ENCODE measurements at regions not wholly inside any gene's neighbourhood (a gene's known extent, or its start where the extent isn't known, plus 50 kb on each side); places are given as distances from the start of the nearest gene placed in this dataset.

GRCh38 chr18:30765247-30765646, 277.3 kb downstream of the DSC3 start:
- Histone ChIP-seq H3K36me3 (ENCODE audit: control insufficient read depth, insufficient read depth, low read length) (no peaks in the 10 kb centered on the region), H2AFZ (ENCODE audit: low read length) (no peak overlapping the region), H4K20me1 (ENCODE audit: control insufficient read depth, extremely low read depth, insufficient read depth, low read length) (no peaks in the 10 kb centered on the region), H3K9ac (ENCODE audit: insufficient read depth, low read length) (no peak overlapping the region), H3K27ac (ENCODE audit: insufficient read depth, low read length) (no peak overlapping the region), H3K4me2 (ENCODE audit: extremely low read depth, insufficient read depth, low read length) (no peak overlapping the region), H3K79me2 (ENCODE audit: control insufficient read depth, insufficient read depth, low read length) (no peaks in the 10 kb centered on the region), H3K9me3 (ENCODE audit: control insufficient read depth, insufficient read depth, low read depth, low read length) (no peaks in the 10 kb centered on the region), H3K4me1 (ENCODE audit: control insufficient read depth, extremely low read depth, insufficient read depth, low read length) (no peaks in the 10 kb centered on the region), H3K27me3 (ENCODE audit: control insufficient read depth, insufficient read depth, low read length) (no peaks in the 10 kb centered on the region), H3K4me3 (replicated peaks in 1 of 4; ENCODE audit: control extremely low read depth in 1 of 4, insufficient read depth in 1 of 4, low read depth in 3 of 4, low read length in 4 of 4) (no peak overlapping the region)
- no peak for DNase-seq (ENCODE audit: low read depth in 2 of 2)
- TF ChIP-seq EZH2 (IDR thresholded peaks at IDR 0.05; ENCODE audit: low read length, missing control alignments) (no peak), CTCF (conservative IDR thresholded peaks at IDR 0.05 in 1 of 2, IDR thresholded peaks at IDR 0.05 in 1 of 2; ENCODE audit: low read depth in 1 of 2, low read length in 2 of 2) (no peak)

- H4K20me1 ChIP-seq (ENCODE audit: control insufficient read depth, extremely low read depth, insufficient read depth, low read length): no peaks in the 10 kb centered on the region
- H3K4me1 ChIP-seq (ENCODE audit: control insufficient read depth, extremely low read depth, insufficient read depth, low read length): no peaks in the 10 kb centered on the region
- H3K4me2 ChIP-seq (ENCODE audit: extremely low read depth, insufficient read depth, low read length): no peak overlapping the region
- no peaks in the 10 kb centered on the region for H3K27me3 ChIP-seq (ENCODE audit: control insufficient read depth, insufficient read depth, low read length)
- no peak overlapping the region for H3K27ac ChIP-seq (ENCODE audit: insufficient read depth, low read length)
- DNase-seq (ENCODE audit: low read depth in 2 of 2): no peak
- no peaks in the 10 kb centered on the region for H3K36me3 ChIP-seq (ENCODE audit: control insufficient read depth, insufficient read depth, low read length)
- H3K9ac ChIP-seq (ENCODE audit: insufficient read depth, low read length): no peak overlapping the region
- H3K4me3 ChIP-seq (replicated peaks in 1 of 4; ENCODE audit: control extremely low read depth in 1 of 4, insufficient read depth in 1 of 4, low read depth in 3 of 4, low read length in 4 of 4): no peak overlapping the region
- no peak for TF ChIP-seq EZH2 (IDR thresholded peaks at IDR 0.05; ENCODE audit: low read length, missing control alignments)
- TF ChIP-seq CTCF (conservative IDR thresholded peaks at IDR 0.05 in 1 of 2, IDR thresholded peaks at IDR 0.05 in 1 of 2; ENCODE audit: low read depth in 1 of 2, low read length in 2 of 2): no peak
- no peak overlapping the region for H2AFZ ChIP-seq (ENCODE audit: low read length)
- no peaks in the 10 kb centered on the region for H3K79me2 ChIP-seq (ENCODE audit: control insufficient read depth, insufficient read depth, low read length)
- H3K9me3 ChIP-seq (ENCODE audit: control insufficient read depth, insufficient read depth, low read depth, low read length): no peaks in the 10 kb centered on the region
Observed at GRCh38 chr18:30763902-30764350, 278.6 kb downstream of the DSC3 start.

GRCh38 chr18:30754846-30755245, 287.7 kb downstream of the DSC3 start:
- H3K36me3 ChIP-seq (ENCODE audit: control insufficient read depth, insufficient read depth, low read length): no peaks in the 10 kb centered on the region
- H4K20me1 ChIP-seq (ENCODE audit: control insufficient read depth, extremely low read depth, insufficient read depth, low read length): no peaks in the 10 kb centered on the region
- DNase-seq (ENCODE audit: low read depth in 2 of 2): no peak
- H3K27me3 ChIP-seq (ENCODE audit: control insufficient read depth, insufficient read depth, low read length): no peaks in the 10 kb centered on the region
- no peaks in the 10 kb centered on the region for H3K4me1 ChIP-seq (ENCODE audit: control insufficient read depth, extremely low read depth, insufficient read depth, low read length)
- H3K27ac ChIP-seq (ENCODE audit: insufficient read depth, low read length): no peak overlapping the region
- TF ChIP-seq CTCF (conservative IDR thresholded peaks at IDR 0.05 in 1 of 2, IDR thresholded peaks at IDR 0.05 in 1 of 2; ENCODE audit: low read depth in 1 of 2, low read length in 2 of 2) (no peak), EZH2 (IDR thresholded peaks at IDR 0.05; ENCODE audit: low read length, missing control alignments) (no peak)
- H3K4me3 ChIP-seq (replicated peaks in 1 of 4; ENCODE audit: control extremely low read depth in 1 of 4, insufficient read depth in 1 of 4, low read depth in 3 of 4, low read length in 4 of 4): no peak overlapping the region
- H3K9me3 ChIP-seq (ENCODE audit: control insufficient read depth, insufficient read depth, low read depth, low read length): no peaks in the 10 kb centered on the region
- H2AFZ ChIP-seq (ENCODE audit: low read length): no peak overlapping the region
- H3K4me2 ChIP-seq (ENCODE audit: extremely low read depth, insufficient read depth, low read length): no peak overlapping the region
- no peak overlapping the region for H3K9ac ChIP-seq (ENCODE audit: insufficient read depth, low read length)
- no peaks in the 10 kb centered on the region for H3K79me2 ChIP-seq (ENCODE audit: control insufficient read depth, insufficient read depth, low read length)

All from fibroblast of lung (primary cell).